Neural cell (in vitro differentiated cells): ENCODE measurements at regions not wholly inside any gene's neighbourhood (a gene's known extent, or its start where the extent isn't known, plus 50 kb on each side); places are given as distances from the start of the nearest gene placed in this dataset.

Source experiments
- H2AFZ ChIP-seq: fragments of 200-600, 300-800 bp; sonication (generic), shearing (Covaris generic); 2 replicates; pipeline ENCODE4 v1.6.0; 2014; ENCODE audit warnings: low read depth, mild to moderate bottlenecking, antibody characterized with exemption, low read length, moderate library complexity
- H3F3A ChIP-seq: fragments of 200-600 bp; shearing (Covaris generic); 2 replicates; pipeline ENCODE4 v1.6.1; 2016; ENCODE audit warnings: mild to moderate bottlenecking, moderate library complexity, mixed read lengths, antibody characterized with exemption, low read length; ENCODE audit not compliant: insufficient read depth, poor library complexity, severe bottlenecking
- H3K27ac ChIP-seq: fragments of 200-600, 300-800 bp; sonication (generic), shearing (Covaris generic); 2 replicates; pipeline ENCODE4 v1.5.1; 2014; ENCODE audit warnings: mild to moderate bottlenecking, low read length, moderate library complexity
- H3K27me3 ChIP-seq: fragments of 300-800, 200-600 bp; sonication (generic), shearing (Covaris generic); 2 replicates; pipeline ENCODE4 v1.6.0; 2014; ENCODE audit warnings: mild to moderate bottlenecking, low read depth, low read length, moderate library complexity; ENCODE audit not compliant: insufficient read depth
- H3K36me3 ChIP-seq: fragments of 300-800, 200-600 bp; sonication (generic), shearing (Covaris generic); 2 replicates; pipeline ENCODE4 v1.5.1; 2014; ENCODE audit warnings: mild to moderate bottlenecking, antibody characterized with exemption, low read length, moderate library complexity; ENCODE audit not compliant: insufficient read depth
- H3K4me2 ChIP-seq: fragments of 300-800, 200-600 bp; sonication (generic), shearing (Covaris generic); 2 replicates; pipeline ENCODE4 v1.6.0; 2014; ENCODE audit warnings: mild to moderate bottlenecking, low read length
- H3K4me3 ChIP-seq: fragments of 300-800, 200-600 bp; sonication (generic), shearing (Covaris generic); 2 replicates; pipeline ENCODE4 v1.5.1; 2014; ENCODE audit warnings: mild to moderate bottlenecking, low read length, moderate library complexity
- H3K79me2 ChIP-seq: fragments of 200-600 bp; shearing (Covaris generic); replicated peaks from 2 replicates; pipeline ENCODE4 v1.6.0; 2014; ENCODE audit warnings: mild to moderate bottlenecking, low read length, moderate library complexity; ENCODE audit not compliant: insufficient read depth
- H3K9ac ChIP-seq: fragments of 300-800, 200-600 bp; sonication (generic), shearing (Covaris generic); 2 replicates; pipeline ENCODE4 v1.6.1; 2016; ENCODE audit warnings: mild to moderate bottlenecking, low read length, mixed read lengths
- H3K9me2 ChIP-seq: fragments of 200-600 bp; shearing (Covaris generic); 2 replicates; pipeline ENCODE4 v1.6.1; 2016; ENCODE audit warnings: mild to moderate bottlenecking, low read length, mixed read lengths; ENCODE audit not compliant: insufficient read depth
- H3K9me3 ChIP-seq: fragments of 200-600, 300-800 bp; sonication (generic), shearing (Covaris generic); 2 replicates; pipeline ENCODE4 v1.6.1; 2016; ENCODE audit warnings: mild to moderate bottlenecking, mixed run types, low read length, moderate library complexity, mixed read lengths
- H4K20me1 ChIP-seq: fragments of 200-600 bp; shearing (Covaris generic); 2 replicates; pipeline ENCODE4 v1.6.1; 2016; ENCODE audit warnings: mild to moderate bottlenecking, mixed run types; ENCODE audit not compliant: insufficient read depth
- CTCF ChIP-seq: fragments of 450-650 bp; IDR thresholded peaks from 2 replicates; pipeline ENCODE4 v1.5.1; 2014; ENCODE audit warnings: antibody characterized with exemption, mild to moderate bottlenecking, moderate library complexity; ENCODE audit not compliant: poor library complexity, severe bottlenecking
- EP300 ChIP-seq: fragments of 450-650 bp; conservative IDR thresholded peaks from 2 replicates; pipeline ENCODE4 v1.6.1; 2014; ENCODE audit warnings: antibody characterized with exemption, mild to moderate bottlenecking, moderate library complexity; ENCODE audit not compliant: poor library complexity, severe bottlenecking
- EZH2 ChIP-seq: fragments of 200-600, 300-800 bp; shearing (Covaris generic), sonication (generic); IDR thresholded peaks from 2 replicates; pipeline ENCODE4 v1.6.1; 2014; ENCODE audit warnings: antibody characterized with exemption, low read length, borderline replicate concordance, mild to moderate bottlenecking; ENCODE audit not compliant: insufficient read depth, poor library complexity, severe bottlenecking
- MXI1 ChIP-seq: fragments of 450-650 bp; conservative IDR thresholded peaks from 2 replicates; pipeline ENCODE4 v1.6.1; 2014; ENCODE audit warnings: antibody characterized with exemption, mild to moderate bottlenecking; ENCODE audit not compliant: poor library complexity, severe bottlenecking
- POLR2AphosphoS5 ChIP-seq: IDR thresholded peaks from 2 replicates; pipeline ENCODE4 v1.6.1; 2012
- RAD21 ChIP-seq: fragments of 450-650 bp; conservative IDR thresholded peaks from 2 replicates; pipeline ENCODE4 v1.6.1; 2014; ENCODE audit warnings: antibody characterized with exemption, mild to moderate bottlenecking, moderate library complexity
- REST ChIP-seq: IDR thresholded peaks from 2 replicates; pipeline ENCODE4 v1.6.1; 2012; ENCODE audit warnings: borderline replicate concordance
- SMC3 ChIP-seq: fragments of 450-650 bp; conservative IDR thresholded peaks from 2 replicates; pipeline ENCODE4 v1.6.1; 2014; ENCODE audit warnings: antibody characterized with exemption, mild to moderate bottlenecking, moderate library complexity; ENCODE audit not compliant: poor library complexity
- TAF1 ChIP-seq: IDR thresholded peaks from 2 replicates; pipeline ENCODE4 v1.6.1; 2012; ENCODE audit warnings: low read depth

- Histone ChIP-seq H3K4me3 (no peak overlapping the region), H3F3A (no peaks in the 10 kb centered on the region), H3K9ac (no peak overlapping the region), H3K4me2 (no peak overlapping the region), H3K36me3 (no peaks in the 10 kb centered on the region), H3K9me3 (no peaks in the 10 kb centered on the region), H2AFZ (no peak overlapping the region), H3K27me3 (no peaks in the 10 kb centered on the region), H3K79me2 (no peaks in the 10 kb centered on the region), H4K20me1 (no peaks in the 10 kb centered on the region), H3K9me2 (no peaks in the 10 kb centered on the region), H3K27ac (no peak overlapping the region)
- TF ChIP-seq SMC3 = no peak
Observed at GRCh38 chr7:88361357-88361756, 54.7 kb upstream of the STEAP4 start.

DNA sequence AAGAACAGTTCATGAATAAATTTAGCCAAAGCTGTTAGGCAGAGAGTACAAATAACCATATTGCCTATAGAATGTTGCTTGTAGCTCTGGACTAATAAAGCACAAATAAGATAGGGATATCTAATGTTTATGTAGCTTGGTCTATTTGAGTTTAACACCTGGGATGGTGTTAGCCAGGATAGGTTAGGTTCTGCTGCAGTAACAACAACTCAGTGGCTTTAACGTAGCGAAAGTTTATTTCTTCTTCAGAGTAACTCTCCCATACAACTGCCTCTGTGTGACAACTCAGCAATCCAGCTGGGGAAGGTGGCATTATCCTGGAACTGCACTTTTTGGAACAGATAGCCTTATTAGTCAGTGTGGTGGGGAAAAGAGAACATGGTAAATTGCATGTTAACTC is 52.2 kb upstream of the STEAP4 start:
- Histone ChIP-seq H3K79me2 (no peaks in the 10 kb centered on the region), H3K4me3 (no peak overlapping the region), H3K27ac (no peak overlapping the region), H2AFZ (no peak overlapping the region), H3K36me3 (no peaks in the 10 kb centered on the region), H3K4me2 (no peak overlapping the region), H3F3A (no peaks in the 10 kb centered on the region), H3K9me2 (no peaks in the 10 kb centered on the region), H3K27me3 (no peaks in the 10 kb centered on the region), H3K9me3 (no peaks in the 10 kb centered on the region), H4K20me1 (no peaks in the 10 kb centered on the region), H3K9ac (no peak overlapping the region)
- no peak for TF ChIP-seq TAF1
- TF ChIP-seq SMC3 = no peak
- TF ChIP-seq POLR2AphosphoS5 = no peak
- TF ChIP-seq CTCF = no peak
- no peak for TF ChIP-seq MXI1
- TF ChIP-seq EP300 = no peak
- TF ChIP-seq REST = no peak
- TF ChIP-seq EZH2 = no peak
- TF ChIP-seq RAD21 = no peak

GRCh38 chr7:88358526-88358838 is 51.8 kb upstream of the STEAP4 start:
- TF ChIP-seq EZH2 (no peak), CTCF (no peak), POLR2AphosphoS5 (no peak), RAD21 (no peak), SMC3 (no peak), MXI1 (no peak), REST (no peak), TAF1 (no peak), EP300 (no peak)
- no peaks in the 10 kb centered on the region for H3K9me2 ChIP-seq
- no peak overlapping the region for H3K9ac ChIP-seq
- H2AFZ ChIP-seq = no peak overlapping the region
- H3K9me3 ChIP-seq = no peaks in the 10 kb centered on the region
- no peak overlapping the region for H3K4me3 ChIP-seq
- H3K4me2 ChIP-seq = no peak overlapping the region
- no peaks in the 10 kb centered on the region for H4K20me1 ChIP-seq
- H3K36me3 ChIP-seq = no peaks in the 10 kb centered on the region
- no peaks in the 10 kb centered on the region for H3F3A ChIP-seq
- H3K27ac ChIP-seq = no peak overlapping the region
- no peaks in the 10 kb centered on the region for H3K79me2 ChIP-seq
- no peaks in the 10 kb centered on the region for H3K27me3 ChIP-seq
